SH-SY5Y (cell line): ENCODE measurements at regions not wholly inside any gene's neighbourhood (a gene's known extent, or its start where the extent isn't known, plus 50 kb on each side); places are given as distances from the start of the nearest gene placed in this dataset.

Experiments
- GATA2 ChIP-seq: IDR thresholded peaks from 2 replicates; pipeline ENCODE4 v1.6.1; 2011; ENCODE audit warnings: mild to moderate bottlenecking, low read depth, low read length
- GATA3 ChIP-seq: IDR thresholded peaks from 2 replicates; pipeline ENCODE4 v1.6.1; 2011; ENCODE audit warnings: low read depth, mild to moderate bottlenecking, low read length, moderate library complexity

GRCh38 chr6:144581812-144582537 lies 296.8 kb downstream of the UTRN start:
- TF ChIP-seq GATA3 (no peak), GATA2 (no peak)
